ENCODE measurements at regions not wholly inside any gene's neighbourhood (a gene's known extent, or its start where the extent isn't known, plus 50 kb on each side); places are given as distances from the start of the nearest gene placed in this dataset.

- H3K4me3 ChIP-seq (ENCODE audit: low read depth, low read length), result no peak overlapping the region
- H3K9me3 ChIP-seq (ENCODE audit: control insufficient read depth, insufficient read depth, low read length), result no peaks in the 10 kb centered on the region
- H3K4me1 ChIP-seq (ENCODE audit: control insufficient read depth, insufficient read depth, low read length), result peaks cover 6% of the 10 kb centered on the region; the same call in 1 of the 2 replicates
These were observed 353.2 kb upstream of the ETAA1 start for GRCh38 chr2:67043781-67044478.

GRCh38 chr2:67046591-67046990, 350.5 kb upstream of the ETAA1 start:
- no peaks in the 10 kb centered on the region for H3K9me3 ChIP-seq (ENCODE audit: control insufficient read depth, insufficient read depth, low read length)
- H3K4me1 ChIP-seq (ENCODE audit: control insufficient read depth, insufficient read depth, low read length), result peaks cover 6% of the 10 kb centered on the region; the same call in 1 of the 2 replicates
- no peak overlapping the region for H3K4me3 ChIP-seq (ENCODE audit: low read depth, low read length)
- H3K27me3 ChIP-seq (ENCODE audit: control insufficient read depth, insufficient read depth, low read length), result no peaks in the 10 kb centered on the region
- H3K36me3 ChIP-seq (ENCODE audit: control insufficient read depth, insufficient read depth, low read length), result no peaks in the 10 kb centered on the region
- H3K9ac ChIP-seq (ENCODE audit: low read depth, low read length), result no peak overlapping the region
- H3K27ac ChIP-seq (ENCODE audit: low read depth, low read length), result no peak overlapping the region

More at GRCh38 chr2:67043781-67044478, 353.2 kb upstream of the ETAA1 start:
- H3K36me3 ChIP-seq (ENCODE audit: control insufficient read depth, insufficient read depth, low read length), result no peaks in the 10 kb centered on the region
- no peak overlapping the region for H3K27ac ChIP-seq (ENCODE audit: low read depth, low read length)
- no peak overlapping the region for H3K9ac ChIP-seq (ENCODE audit: low read depth, low read length)
- no peaks in the 10 kb centered on the region for H3K27me3 ChIP-seq (ENCODE audit: control insufficient read depth, insufficient read depth, low read length)

- Histone ChIP-seq H3K27me3 (ENCODE audit: control insufficient read depth, insufficient read depth, low read length) (no peaks in the 10 kb centered on the region), H3K36me3 (ENCODE audit: control insufficient read depth, insufficient read depth, low read length) (no peaks in the 10 kb centered on the region), H3K9me3 (ENCODE audit: control insufficient read depth, insufficient read depth, low read length) (no peaks in the 10 kb centered on the region), H3K4me1 (ENCODE audit: control insufficient read depth, insufficient read depth, low read length) (peaks cover 6% of the 10 kb centered on the region; the same call in 1 of the 2 replicates), H3K27ac (ENCODE audit: low read depth, low read length) (no peak overlapping the region), H3K4me3 (ENCODE audit: low read depth, low read length) (no peak overlapping the region), H3K9ac (ENCODE audit: low read depth, low read length) (no peak overlapping the region)
These were observed 348.8 kb upstream of the ETAA1 start for GRCh38 chr2:67048314-67048713.

GRCh38 chr2:67050622-67051021, 346.5 kb upstream of the ETAA1 start:
- Histone ChIP-seq H3K9me3 (ENCODE audit: control insufficient read depth, insufficient read depth, low read length) (no peaks in the 10 kb centered on the region), H3K36me3 (ENCODE audit: control insufficient read depth, insufficient read depth, low read length) (no peaks in the 10 kb centered on the region), H3K27ac (ENCODE audit: low read depth, low read length) (no peak overlapping the region), H3K9ac (ENCODE audit: low read depth, low read length) (no peak overlapping the region), H3K27me3 (ENCODE audit: control insufficient read depth, insufficient read depth, low read length) (no peaks in the 10 kb centered on the region), H3K4me3 (ENCODE audit: low read depth, low read length) (no peak overlapping the region), H3K4me1 (ENCODE audit: control insufficient read depth, insufficient read depth, low read length) (no peaks in the 10 kb centered on the region)

GRCh38 chr2:67054728-67055127, 342.4 kb upstream of the ETAA1 start:
- Histone ChIP-seq H3K36me3 (ENCODE audit: control insufficient read depth, insufficient read depth, low read length) (no peaks in the 10 kb centered on the region), H3K9me3 (ENCODE audit: control insufficient read depth, insufficient read depth, low read length) (no peaks in the 10 kb centered on the region), H3K27ac (ENCODE audit: low read depth, low read length) (no peak overlapping the region), H3K27me3 (ENCODE audit: control insufficient read depth, insufficient read depth, low read length) (no peaks in the 10 kb centered on the region), H3K9ac (ENCODE audit: low read depth, low read length) (no peak overlapping the region), H3K4me1 (ENCODE audit: control insufficient read depth, insufficient read depth, low read length) (no peaks in the 10 kb centered on the region; the same call in 1 of the 2 replicates), H3K4me3 (ENCODE audit: low read depth, low read length) (no peak overlapping the region)

GRCh38 chr2:67055387-67056304, 341.5 kb upstream of the ETAA1 start:
- no peak overlapping the region for H3K9ac ChIP-seq (ENCODE audit: low read depth, low read length)
- H3K4me3 ChIP-seq (ENCODE audit: low read depth, low read length), result no peak overlapping the region
- H3K9me3 ChIP-seq (ENCODE audit: control insufficient read depth, insufficient read depth, low read length), result no peaks in the 10 kb centered on the region
- H3K27ac ChIP-seq (ENCODE audit: low read depth, low read length), result no peak overlapping the region
- no peaks in the 10 kb centered on the region; the same call in 1 of the 2 replicates for H3K4me1 ChIP-seq (ENCODE audit: control insufficient read depth, insufficient read depth, low read length)
- no peaks in the 10 kb centered on the region for H3K36me3 ChIP-seq (ENCODE audit: control insufficient read depth, insufficient read depth, low read length)
- H3K27me3 ChIP-seq (ENCODE audit: control insufficient read depth, insufficient read depth, low read length), result no peaks in the 10 kb centered on the region

GRCh38 chr2:67057123-67057522, 340.0 kb upstream of the ETAA1 start:
- H3K4me1 ChIP-seq (ENCODE audit: control insufficient read depth, insufficient read depth, low read length), result no peaks in the 10 kb centered on the region; the same call in 1 of the 2 replicates
- no peaks in the 10 kb centered on the region for H3K27me3 ChIP-seq (ENCODE audit: control insufficient read depth, insufficient read depth, low read length)
- H3K27ac ChIP-seq (ENCODE audit: low read depth, low read length), result no peak overlapping the region
- no peak overlapping the region for H3K4me3 ChIP-seq (ENCODE audit: low read depth, low read length)
- no peaks in the 10 kb centered on the region for H3K9me3 ChIP-seq (ENCODE audit: control insufficient read depth, insufficient read depth, low read length)
- no peaks in the 10 kb centered on the region for H3K36me3 ChIP-seq (ENCODE audit: control insufficient read depth, insufficient read depth, low read length)
- H3K9ac ChIP-seq (ENCODE audit: low read depth, low read length), result no peak overlapping the region

GRCh38 chr2:67057901-67058703, 339.0 kb upstream of the ETAA1 start:
- Histone ChIP-seq H3K27me3 (ENCODE audit: control insufficient read depth, insufficient read depth, low read length) (no peaks in the 10 kb centered on the region), H3K36me3 (ENCODE audit: control insufficient read depth, insufficient read depth, low read length) (no peaks in the 10 kb centered on the region), H3K27ac (ENCODE audit: low read depth, low read length) (no peak overlapping the region)

GRCh38 chr2:67065046-67065445, 332.1 kb upstream of the ETAA1 start:
- H3K9me3 ChIP-seq (ENCODE audit: control insufficient read depth, insufficient read depth, low read length), result no peaks in the 10 kb centered on the region
- no peaks in the 10 kb centered on the region for H3K36me3 ChIP-seq (ENCODE audit: control insufficient read depth, insufficient read depth, low read length)
- H3K27me3 ChIP-seq (ENCODE audit: control insufficient read depth, insufficient read depth, low read length), result no peaks in the 10 kb centered on the region
- H3K4me1 ChIP-seq (ENCODE audit: control insufficient read depth, insufficient read depth, low read length), result no peaks in the 10 kb centered on the region; the same call in 1 of the 2 replicates
- H3K4me3 ChIP-seq (ENCODE audit: low read depth, low read length), result no peak overlapping the region
- no peak overlapping the region for H3K9ac ChIP-seq (ENCODE audit: low read depth, low read length)
- H3K27ac ChIP-seq (ENCODE audit: low read depth, low read length), result no peak overlapping the region

More at GRCh38 chr2:67057901-67058703, 339.0 kb upstream of the ETAA1 start:
- Histone ChIP-seq H3K9ac (ENCODE audit: low read depth, low read length) (no peak overlapping the region), H3K4me1 (ENCODE audit: control insufficient read depth, insufficient read depth, low read length) (no peaks in the 10 kb centered on the region; the same call in 1 of the 2 replicates), H3K9me3 (ENCODE audit: control insufficient read depth, insufficient read depth, low read length) (no peaks in the 10 kb centered on the region), H3K4me3 (ENCODE audit: low read depth, low read length) (no peak overlapping the region)

- Histone ChIP-seq H3K27me3 (ENCODE audit: control insufficient read depth, insufficient read depth, low read length) (no peaks in the 10 kb centered on the region), H3K4me3 (ENCODE audit: low read depth, low read length) (no peak overlapping the region), H3K4me1 (ENCODE audit: control insufficient read depth, insufficient read depth, low read length) (no peaks in the 10 kb centered on the region; the same call in 1 of the 2 replicates), H3K9me3 (ENCODE audit: control insufficient read depth, insufficient read depth, low read length) (no peaks in the 10 kb centered on the region), H3K27ac (ENCODE audit: low read depth, low read length) (no peak overlapping the region), H3K36me3 (ENCODE audit: control insufficient read depth, insufficient read depth, low read length) (no peaks in the 10 kb centered on the region), H3K9ac (ENCODE audit: low read depth, low read length) (no peak overlapping the region)
These were observed 330.4 kb upstream of the ETAA1 start for GRCh38 chr2:67066782-67067181.

Measured in HUES48 (cell line).